Neural cell (in vitro differentiated cells): ENCODE measurements at regions not wholly inside any gene's neighbourhood (a gene's known extent, or its start where the extent isn't known, plus 50 kb on each side); places are given as distances from the start of the nearest gene placed in this dataset.

Experiments used
- EP300 ChIP-seq: fragments of 450-650 bp; conservative IDR thresholded peaks from 2 replicates; pipeline ENCODE4 v1.6.1; 2014; ENCODE audit warnings: antibody characterized with exemption, mild to moderate bottlenecking, moderate library complexity; ENCODE audit not compliant: poor library complexity, severe bottlenecking
- EZH2 ChIP-seq: fragments of 200-600, 300-800 bp; shearing (Covaris generic), sonication (generic); IDR thresholded peaks from 2 replicates; pipeline ENCODE4 v1.6.1; 2014; ENCODE audit warnings: antibody characterized with exemption, low read length, borderline replicate concordance, mild to moderate bottlenecking; ENCODE audit not compliant: insufficient read depth, poor library complexity, severe bottlenecking
- POLR2AphosphoS5 ChIP-seq: IDR thresholded peaks from 2 replicates; pipeline ENCODE4 v1.6.1; 2012
- TAF1 ChIP-seq: IDR thresholded peaks from 2 replicates; pipeline ENCODE4 v1.6.1; 2012; ENCODE audit warnings: low read depth
- TF ChIP-seq, protein P1 (sequence below): fragments of 450-650 bp; IDR thresholded peaks from 2 replicates; pipeline ENCODE4 v1.5.1; 2014; ENCODE audit warnings: antibody characterized with exemption, mild to moderate bottlenecking, moderate library complexity; ENCODE audit not compliant: poor library complexity, severe bottlenecking
- TF ChIP-seq, protein P2 (sequence below): IDR thresholded peaks from 2 replicates; pipeline ENCODE4 v1.6.1; 2012; ENCODE audit warnings: borderline replicate concordance

DNA sequence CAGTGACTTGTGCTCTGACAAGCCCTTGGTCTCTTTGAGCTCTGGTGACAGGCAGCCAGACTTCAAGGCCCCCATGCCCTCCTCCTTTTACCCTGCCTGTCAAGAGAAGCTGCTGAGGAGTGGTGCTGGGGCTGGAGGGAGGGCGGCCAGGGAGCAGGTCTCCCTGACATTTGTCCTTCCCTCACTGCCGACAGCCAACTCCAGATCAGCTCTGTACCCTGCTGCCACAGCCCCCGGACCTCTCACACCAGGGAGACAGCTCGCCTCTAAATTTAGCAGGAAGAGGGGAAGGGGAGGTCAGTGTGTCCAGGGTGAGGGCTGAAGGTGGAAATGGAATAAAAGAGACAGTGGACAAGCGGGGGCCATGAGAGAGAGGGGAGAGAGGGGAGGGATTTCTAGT lies 155.8 kb downstream of the TDRD15 start:
- no peak for TF ChIP-seq TAF1
- TF ChIP-seq, protein P1, sequence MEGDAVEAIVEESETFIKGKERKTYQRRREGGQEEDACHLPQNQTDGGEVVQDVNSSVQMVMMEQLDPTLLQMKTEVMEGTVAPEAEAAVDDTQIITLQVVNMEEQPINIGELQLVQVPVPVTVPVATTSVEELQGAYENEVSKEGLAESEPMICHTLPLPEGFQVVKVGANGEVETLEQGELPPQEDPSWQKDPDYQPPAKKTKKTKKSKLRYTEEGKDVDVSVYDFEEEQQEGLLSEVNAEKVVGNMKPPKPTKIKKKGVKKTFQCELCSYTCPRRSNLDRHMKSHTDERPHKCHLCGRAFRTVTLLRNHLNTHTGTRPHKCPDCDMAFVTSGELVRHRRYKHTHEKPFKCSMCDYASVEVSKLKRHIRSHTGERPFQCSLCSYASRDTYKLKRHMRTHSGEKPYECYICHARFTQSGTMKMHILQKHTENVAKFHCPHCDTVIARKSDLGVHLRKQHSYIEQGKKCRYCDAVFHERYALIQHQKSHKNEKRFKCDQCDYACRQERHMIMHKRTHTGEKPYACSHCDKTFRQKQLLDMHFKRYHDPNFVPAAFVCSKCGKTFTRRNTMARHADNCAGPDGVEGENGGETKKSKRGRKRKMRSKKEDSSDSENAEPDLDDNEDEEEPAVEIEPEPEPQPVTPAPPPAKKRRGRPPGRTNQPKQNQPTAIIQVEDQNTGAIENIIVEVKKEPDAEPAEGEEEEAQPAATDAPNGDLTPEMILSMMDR, result no peak
- peak; percentile 8 for TF ChIP-seq POLR2AphosphoS5
- no peak for TF ChIP-seq EP300
- no peak for TF ChIP-seq EZH2
- TF ChIP-seq, protein P2, sequence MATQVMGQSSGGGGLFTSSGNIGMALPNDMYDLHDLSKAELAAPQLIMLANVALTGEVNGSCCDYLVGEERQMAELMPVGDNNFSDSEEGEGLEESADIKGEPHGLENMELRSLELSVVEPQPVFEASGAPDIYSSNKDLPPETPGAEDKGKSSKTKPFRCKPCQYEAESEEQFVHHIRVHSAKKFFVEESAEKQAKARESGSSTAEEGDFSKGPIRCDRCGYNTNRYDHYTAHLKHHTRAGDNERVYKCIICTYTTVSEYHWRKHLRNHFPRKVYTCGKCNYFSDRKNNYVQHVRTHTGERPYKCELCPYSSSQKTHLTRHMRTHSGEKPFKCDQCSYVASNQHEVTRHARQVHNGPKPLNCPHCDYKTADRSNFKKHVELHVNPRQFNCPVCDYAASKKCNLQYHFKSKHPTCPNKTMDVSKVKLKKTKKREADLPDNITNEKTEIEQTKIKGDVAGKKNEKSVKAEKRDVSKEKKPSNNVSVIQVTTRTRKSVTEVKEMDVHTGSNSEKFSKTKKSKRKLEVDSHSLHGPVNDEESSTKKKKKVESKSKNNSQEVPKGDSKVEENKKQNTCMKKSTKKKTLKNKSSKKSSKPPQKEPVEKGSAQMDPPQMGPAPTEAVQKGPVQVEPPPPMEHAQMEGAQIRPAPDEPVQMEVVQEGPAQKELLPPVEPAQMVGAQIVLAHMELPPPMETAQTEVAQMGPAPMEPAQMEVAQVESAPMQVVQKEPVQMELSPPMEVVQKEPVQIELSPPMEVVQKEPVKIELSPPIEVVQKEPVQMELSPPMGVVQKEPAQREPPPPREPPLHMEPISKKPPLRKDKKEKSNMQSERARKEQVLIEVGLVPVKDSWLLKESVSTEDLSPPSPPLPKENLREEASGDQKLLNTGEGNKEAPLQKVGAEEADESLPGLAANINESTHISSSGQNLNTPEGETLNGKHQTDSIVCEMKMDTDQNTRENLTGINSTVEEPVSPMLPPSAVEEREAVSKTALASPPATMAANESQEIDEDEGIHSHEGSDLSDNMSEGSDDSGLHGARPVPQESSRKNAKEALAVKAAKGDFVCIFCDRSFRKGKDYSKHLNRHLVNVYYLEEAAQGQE, result no peak
